ENCODE measurements at regions not wholly inside any gene's neighbourhood (a gene's known extent, or its start where the extent isn't known, plus 50 kb on each side); places are given as distances from the start of the nearest gene placed in this dataset.

DNA sequence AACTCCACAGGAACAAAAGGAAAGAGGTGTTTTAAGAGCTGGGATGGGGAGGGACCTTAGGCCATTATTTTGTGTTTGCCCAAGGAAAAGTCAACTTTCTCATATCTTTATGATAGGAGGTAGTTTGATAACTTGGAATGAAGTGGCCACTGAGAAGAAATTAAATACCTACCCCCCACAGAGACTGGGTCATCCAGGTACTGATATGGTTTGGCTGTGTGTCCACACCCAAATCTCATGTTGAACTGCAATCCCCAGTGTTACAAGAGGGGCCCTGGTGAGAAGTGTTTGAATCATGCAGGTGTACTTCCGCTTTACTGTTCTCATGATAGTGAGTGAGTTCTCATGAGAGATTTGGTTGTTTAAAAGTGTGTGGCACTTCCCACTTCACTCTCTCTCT lies 477.9 kb upstream of the KIF2B start:
- no peak for DNase-seq
- CTCF ChIA-PET, result no interaction called here
- H3K4me3 Mint-ChIP-seq, result no peak overlapping the region

DNA sequence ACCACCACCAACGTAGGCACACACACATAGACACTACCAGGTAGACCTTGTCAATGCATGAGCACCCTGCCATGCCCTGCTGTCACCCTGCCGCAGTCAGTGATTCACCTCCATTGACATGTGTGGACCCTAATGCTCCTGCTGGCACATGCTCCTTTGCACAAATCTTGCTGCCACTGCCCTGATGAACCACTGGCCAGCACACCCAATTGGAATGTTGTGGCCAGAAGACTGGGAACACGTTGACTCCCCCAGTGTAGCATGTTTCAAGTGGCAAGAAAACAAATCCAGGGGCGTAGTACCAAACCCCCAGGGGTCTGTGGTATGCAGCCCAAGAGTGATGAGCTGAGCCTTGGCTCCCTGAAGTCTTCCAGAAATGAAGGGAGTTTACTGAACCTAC lies 486.4 kb upstream of the KIF2B start:
- H3K36me3 Mint-ChIP-seq, result no peaks in the 10 kb centered on the region
- no peak overlapping the region for H3K4me3 Mint-ChIP-seq
- H3K36me3 ChIP-seq (ENCODE audit: insufficient read depth, low read length), result no peaks in the 10 kb centered on the region
- H3K27me3 ChIP-seq (ENCODE audit: insufficient read depth, low read length, poor library complexity, severe bottlenecking), result no peaks in the 10 kb centered on the region
- H3K9me3 Mint-ChIP-seq, result peaks cover 3 to 49% (median 10%) of the 10 kb centered on the region in 5 donors
- no peak overlapping the region for H3K4me3 ChIP-seq (ENCODE audit: low read length)
- no peaks in the 10 kb centered on the region for H3K4me1 ChIP-seq (ENCODE audit: insufficient read depth, low read length)
- H3K27me3 Mint-ChIP-seq, result no peaks in the 10 kb centered on the region
- H3K27ac ChIP-seq (ENCODE audit: low read depth, low read length), result no peak overlapping the region
- POLR2A ChIA-PET, result no interaction called here
- H3K9me3 ChIP-seq (ENCODE audit: low read length), result no peaks in the 10 kb centered on the region
- no peak for DNase-seq
- CTCF ChIA-PET, result no interaction called here
- H3K27ac Mint-ChIP-seq, result no peak overlapping the region
- H3K4me1 Mint-ChIP-seq, result no peaks in the 10 kb centered on the region

More for the DNA sequence above, 477.9 kb upstream of the KIF2B start:
- H3K9me3 ChIP-seq (ENCODE audit: low read length), result no peaks in the 10 kb centered on the region
- Mint-ChIP-seq H3K27me3 (peaks cover 0 to 2% of the 10 kb centered on the region in 2 donors), H3K4me1 (no peaks in the 10 kb centered on the region), H3K9me3 (peaks cover 6 to 27% (median 13%) of the 10 kb centered on the region in 5 donors), H3K36me3 (no peaks in the 10 kb centered on the region), H3K27ac (no peak overlapping the region)
- no peak overlapping the region for H3K4me3 ChIP-seq (ENCODE audit: low read length)
- no peaks in the 10 kb centered on the region for H3K36me3 ChIP-seq (ENCODE audit: insufficient read depth, low read length)
- H3K27ac ChIP-seq (ENCODE audit: low read depth, low read length), result no peak overlapping the region
- POLR2A ChIA-PET, result no interaction called here
- H3K27me3 ChIP-seq (ENCODE audit: insufficient read depth, low read length, poor library complexity, severe bottlenecking), result no peaks in the 10 kb centered on the region
- no peaks in the 10 kb centered on the region for H3K4me1 ChIP-seq (ENCODE audit: insufficient read depth, low read length)

DNA sequence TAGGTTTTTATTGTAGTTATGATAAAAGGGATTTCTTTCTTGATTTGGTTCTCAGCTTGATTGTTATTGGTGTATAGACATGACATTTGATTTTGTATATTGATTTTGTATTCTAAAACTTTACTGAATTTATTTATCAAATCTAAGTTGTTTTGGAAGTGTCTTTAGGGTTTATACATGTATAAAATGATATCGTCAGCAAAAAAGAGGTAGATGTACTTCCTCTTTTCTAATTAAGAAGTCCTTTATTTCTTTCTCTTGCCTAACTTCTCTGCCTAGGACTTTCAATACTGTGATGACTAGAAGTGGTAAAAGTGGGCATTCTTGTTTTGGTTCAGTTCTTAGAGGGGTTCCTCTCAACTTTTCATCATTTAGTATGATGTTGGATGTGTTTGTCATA lies 487.3 kb upstream of the KIF2B start:
- Mint-ChIP-seq H3K4me3 (no peak overlapping the region), H3K27me3 (no peaks in the 10 kb centered on the region), H3K4me1 (no peaks in the 10 kb centered on the region), H3K9me3 (peaks cover 0 to 45% (median 10%) of the 10 kb centered on the region in 5 donors), H3K36me3 (no peaks in the 10 kb centered on the region), H3K27ac (no peak overlapping the region)
- Histone ChIP-seq H3K27me3 (ENCODE audit: insufficient read depth, low read length, poor library complexity, severe bottlenecking) (no peaks in the 10 kb centered on the region), H3K4me3 (ENCODE audit: low read length) (no peak overlapping the region), H3K9me3 (ENCODE audit: low read length) (no peaks in the 10 kb centered on the region), H3K36me3 (ENCODE audit: insufficient read depth, low read length) (no peaks in the 10 kb centered on the region), H3K4me1 (ENCODE audit: insufficient read depth, low read length) (no peaks in the 10 kb centered on the region), H3K27ac (ENCODE audit: low read depth, low read length) (no peak overlapping the region)
- ChIA-PET CTCF (no interaction called here), POLR2A (no interaction called here)
- DNase-seq, result no peak

DNA sequence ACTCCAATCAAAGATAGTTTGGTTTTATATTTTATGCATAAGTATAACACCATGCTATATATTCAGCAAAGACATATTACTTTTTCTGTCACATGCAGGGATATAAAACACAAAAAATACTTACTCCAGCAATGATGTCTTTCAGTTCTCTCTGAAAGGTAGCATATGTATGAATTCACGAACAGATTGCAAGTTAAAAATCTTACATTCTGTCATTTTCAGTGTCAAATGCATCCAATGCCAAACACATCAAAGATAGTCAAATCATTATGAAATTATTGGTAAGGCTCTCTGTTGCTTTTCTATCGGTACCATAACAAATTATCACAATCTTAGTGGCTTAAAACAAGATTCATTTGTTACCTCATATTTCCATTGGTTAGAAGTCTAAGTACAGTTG lies 492.0 kb upstream of the KIF2B start:
- Histone ChIP-seq H3K4me1 (ENCODE audit: insufficient read depth, low read length) (no peaks in the 10 kb centered on the region), H3K9me3 (ENCODE audit: low read length) (no peaks in the 10 kb centered on the region), H3K4me3 (ENCODE audit: low read length) (no peak overlapping the region), H3K27ac (ENCODE audit: low read depth, low read length) (no peak overlapping the region), H3K27me3 (ENCODE audit: insufficient read depth, low read length, poor library complexity, severe bottlenecking) (no peaks in the 10 kb centered on the region), H3K36me3 (ENCODE audit: insufficient read depth, low read length) (no peaks in the 10 kb centered on the region)
- Mint-ChIP-seq H3K36me3 (no peaks in the 10 kb centered on the region), H3K27me3 (no peaks in the 10 kb centered on the region), H3K9me3 (peaks cover 0 to 15% (median 7%) of the 10 kb centered on the region in 5 donors), H3K27ac (no peak overlapping the region), H3K4me3 (no peak overlapping the region), H3K4me1 (no peaks in the 10 kb centered on the region)
- no peak for DNase-seq
- POLR2A ChIA-PET, result no interaction called here
- CTCF ChIA-PET, result no interaction called here

DNA sequence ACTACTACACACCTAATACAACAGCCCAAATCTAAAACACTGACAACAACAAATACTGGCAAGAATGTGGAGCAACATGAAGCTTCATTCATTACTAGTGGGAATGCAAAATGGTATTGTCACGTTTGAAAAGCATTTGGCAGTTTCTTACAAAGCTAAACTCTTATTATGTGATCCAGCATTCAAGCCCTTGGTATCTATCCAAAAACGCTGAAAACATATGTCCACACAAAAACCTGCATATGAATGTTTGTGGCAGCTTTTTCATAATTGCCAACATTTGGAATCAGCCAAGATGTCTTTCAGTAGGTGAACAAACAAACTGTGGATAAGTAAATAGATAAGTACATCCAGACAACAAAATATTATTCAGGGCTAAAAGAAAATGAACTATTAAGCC lies 501.1 kb upstream of the KIF2B start:
- DNase-seq, result no peak
- Histone ChIP-seq H3K4me3 (ENCODE audit: low read length) (no peak overlapping the region), H3K4me1 (ENCODE audit: insufficient read depth, low read length) (no peaks in the 10 kb centered on the region), H3K27me3 (ENCODE audit: insufficient read depth, low read length, poor library complexity, severe bottlenecking) (no peaks in the 10 kb centered on the region), H3K9me3 (ENCODE audit: low read length) (no peaks in the 10 kb centered on the region), H3K27ac (ENCODE audit: low read depth, low read length) (no peak overlapping the region), H3K36me3 (ENCODE audit: insufficient read depth, low read length) (no peaks in the 10 kb centered on the region)
- Mint-ChIP-seq H3K36me3 (no peaks in the 10 kb centered on the region), H3K9me3 (peaks cover 5 to 15% (median 12%) of the 10 kb centered on the region in 5 donors), H3K4me1 (no peaks in the 10 kb centered on the region), H3K27ac (no peak overlapping the region), H3K27me3 (no peaks in the 10 kb centered on the region), H3K4me3 (no peak overlapping the region)
- CTCF ChIA-PET, result no interaction called here
- POLR2A ChIA-PET, result no interaction called here

DNA sequence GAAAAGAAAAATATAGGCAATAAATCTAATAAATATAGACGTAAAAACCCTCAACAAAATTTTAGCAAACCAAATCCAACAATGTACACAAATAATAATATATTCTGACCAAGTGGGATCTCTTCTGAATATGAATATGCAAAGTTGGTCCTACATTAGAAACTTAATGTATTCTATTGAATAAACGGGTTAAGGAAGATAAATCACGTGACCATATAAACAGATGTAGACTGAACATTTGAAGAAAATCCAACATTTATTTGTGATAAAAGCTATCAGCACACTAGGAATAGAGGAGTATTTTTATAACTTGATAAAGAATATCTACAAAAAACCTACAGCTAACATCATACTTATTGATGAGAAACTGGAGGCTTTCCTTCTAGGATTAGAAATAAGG lies 502.8 kb upstream of the KIF2B start:
- no peaks in the 10 kb centered on the region for H3K27me3 ChIP-seq (ENCODE audit: insufficient read depth, low read length, poor library complexity, severe bottlenecking)
- Mint-ChIP-seq H3K9me3 (peaks cover 5 to 17% (median 9%) of the 10 kb centered on the region in 5 donors), H3K27ac (no peak overlapping the region), H3K27me3 (no peaks in the 10 kb centered on the region), H3K4me1 (no peaks in the 10 kb centered on the region), H3K4me3 (no peak overlapping the region), H3K36me3 (no peaks in the 10 kb centered on the region)
- H3K27ac ChIP-seq (ENCODE audit: low read depth, low read length), result no peak overlapping the region
- no peak overlapping the region for H3K4me3 ChIP-seq (ENCODE audit: low read length)
- H3K9me3 ChIP-seq (ENCODE audit: low read length), result no peaks in the 10 kb centered on the region
- no peaks in the 10 kb centered on the region for H3K36me3 ChIP-seq (ENCODE audit: insufficient read depth, low read length)
- ChIA-PET POLR2A (no interaction called here), CTCF (no interaction called here)
- H3K4me1 ChIP-seq (ENCODE audit: insufficient read depth, low read length), result no peaks in the 10 kb centered on the region
- no peak for DNase-seq

DNA sequence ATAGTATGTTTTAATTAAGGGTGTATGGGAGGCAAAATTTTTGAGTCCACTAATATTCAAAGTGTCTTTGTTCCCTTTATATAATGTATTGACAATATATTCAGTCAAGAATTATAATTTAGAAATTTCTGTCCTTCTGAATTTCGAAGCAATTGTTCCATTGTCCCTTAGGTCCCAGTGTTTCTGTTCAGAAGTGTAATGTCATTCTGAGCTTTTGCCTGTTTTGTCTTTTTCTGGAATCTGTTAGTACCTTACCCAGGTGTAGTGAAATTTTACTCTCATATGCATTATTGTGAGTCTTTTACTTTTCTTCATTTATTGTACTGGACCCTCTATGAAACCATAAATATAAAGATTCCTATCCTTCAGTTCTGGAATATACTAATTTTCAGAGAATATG lies 505.7 kb upstream of the KIF2B start:
- H3K4me3 Mint-ChIP-seq, result no peak overlapping the region
- DNase-seq, result no peak
- H3K4me1 ChIP-seq (ENCODE audit: insufficient read depth, low read length), result no peaks in the 10 kb centered on the region
- ChIA-PET CTCF (no interaction called here), POLR2A (no interaction called here)
- peaks cover 0 to 21% (median 9%) of the 10 kb centered on the region in 5 donors for H3K9me3 Mint-ChIP-seq
- H3K27me3 ChIP-seq (ENCODE audit: insufficient read depth, low read length, poor library complexity, severe bottlenecking), result no peaks in the 10 kb centered on the region
- no peaks in the 10 kb centered on the region for H3K9me3 ChIP-seq (ENCODE audit: low read length)
- no peak overlapping the region for H3K27ac ChIP-seq (ENCODE audit: low read depth, low read length)
- no peaks in the 10 kb centered on the region for H3K36me3 Mint-ChIP-seq
- no peaks in the 10 kb centered on the region for H3K4me1 Mint-ChIP-seq
- H3K27me3 Mint-ChIP-seq, result no peaks in the 10 kb centered on the region
- H3K4me3 ChIP-seq (ENCODE audit: low read length), result no peak overlapping the region
- no peaks in the 10 kb centered on the region for H3K36me3 ChIP-seq (ENCODE audit: insufficient read depth, low read length)
- no peak overlapping the region for H3K27ac Mint-ChIP-seq

DNA sequence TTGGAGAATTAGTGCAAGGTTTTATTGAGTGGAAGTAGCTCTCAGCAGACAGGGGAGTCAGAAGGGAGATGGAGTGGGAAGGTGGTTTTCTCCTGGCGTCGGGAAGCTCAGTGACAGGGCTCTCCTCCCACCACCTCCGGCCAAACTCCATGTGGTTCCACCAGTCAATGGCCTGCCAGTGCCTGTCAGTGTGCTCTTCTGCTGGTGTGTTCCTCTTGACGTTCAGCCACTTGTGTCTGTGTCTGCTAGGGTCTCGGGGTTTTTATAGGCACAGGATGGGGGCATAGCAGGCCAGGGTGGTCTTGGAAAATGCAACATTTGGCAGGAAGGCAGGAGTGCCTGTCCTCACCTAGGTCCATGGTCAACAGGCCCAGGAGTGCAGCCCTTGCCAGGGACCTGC lies 506.7 kb upstream of the KIF2B start:
- no peaks in the 10 kb centered on the region for H3K4me1 Mint-ChIP-seq
- H3K4me3 Mint-ChIP-seq, result no peak overlapping the region
- CTCF ChIA-PET, result no interaction called here
- Histone ChIP-seq H3K9me3 (ENCODE audit: low read length) (no peaks in the 10 kb centered on the region), H3K4me3 (ENCODE audit: low read length) (no peak overlapping the region), H3K27me3 (ENCODE audit: insufficient read depth, low read length, poor library complexity, severe bottlenecking) (no peaks in the 10 kb centered on the region), H3K27ac (ENCODE audit: low read depth, low read length) (no peak overlapping the region), H3K36me3 (ENCODE audit: insufficient read depth, low read length) (no peaks in the 10 kb centered on the region), H3K4me1 (ENCODE audit: insufficient read depth, low read length) (no peaks in the 10 kb centered on the region)
- no peak overlapping the region for H3K27ac Mint-ChIP-seq
- H3K27me3 Mint-ChIP-seq, result no peaks in the 10 kb centered on the region
- H3K9me3 Mint-ChIP-seq, result peaks cover 0 to 21% (median 9%) of the 10 kb centered on the region in 5 donors
- POLR2A ChIA-PET, result no interaction called here
- DNase-seq, result no peak
- H3K36me3 Mint-ChIP-seq, result no peaks in the 10 kb centered on the region

DNA sequence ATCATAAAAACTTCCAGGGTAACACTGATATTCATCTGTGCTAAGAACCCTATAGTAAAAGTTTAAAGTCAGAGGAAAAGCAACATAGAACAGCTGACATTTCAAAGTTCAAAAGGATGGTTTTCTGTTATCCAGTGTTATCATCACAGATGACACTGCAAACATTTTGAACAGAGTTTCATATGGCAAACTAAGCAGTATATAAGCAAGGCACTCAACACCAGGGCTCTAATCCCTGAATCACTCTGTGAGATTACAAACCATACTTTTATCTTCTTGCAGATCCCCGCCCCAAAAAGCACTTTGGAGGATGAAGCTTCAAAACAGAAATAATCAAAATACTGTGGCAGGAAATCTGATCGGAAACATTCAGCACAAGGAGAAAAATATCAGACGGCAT lies 508.2 kb upstream of the KIF2B start:
- H3K36me3 ChIP-seq (ENCODE audit: insufficient read depth, low read length), result no peaks in the 10 kb centered on the region
- H3K27me3 ChIP-seq (ENCODE audit: insufficient read depth, low read length, poor library complexity, severe bottlenecking), result no peaks in the 10 kb centered on the region
- H3K4me3 Mint-ChIP-seq, result no peak overlapping the region
- no peak overlapping the region for H3K4me3 ChIP-seq (ENCODE audit: low read length)
- no peaks in the 10 kb centered on the region for H3K4me1 Mint-ChIP-seq
- DNase-seq, result no peak
- peaks cover 6 to 27% (median 12%) of the 10 kb centered on the region in 5 donors for H3K9me3 Mint-ChIP-seq
- no peaks in the 10 kb centered on the region for H3K4me1 ChIP-seq (ENCODE audit: insufficient read depth, low read length)
- no peaks in the 10 kb centered on the region for H3K36me3 Mint-ChIP-seq
- POLR2A ChIA-PET, result no interaction called here
- no peaks in the 10 kb centered on the region for H3K27me3 Mint-ChIP-seq
- H3K27ac ChIP-seq (ENCODE audit: low read depth, low read length), result no peak overlapping the region
- CTCF ChIA-PET, result no interaction called here
- H3K9me3 ChIP-seq (ENCODE audit: low read length), result no peaks in the 10 kb centered on the region
- no peak overlapping the region for H3K27ac Mint-ChIP-seq
